SK-N-SH (cell line): ENCODE measurements at regions not wholly inside any gene's neighbourhood (a gene's known extent, or its start where the extent isn't known, plus 50 kb on each side); places are given as distances from the start of the nearest gene placed in this dataset.

Source experiments
- CTCF ChIA-PET: fragments of 300-600, 350-600 bp; formaldehyde crosslinking; extraction: SDS; loops from one replicate; lab custom pipeline; 2021; lab: Yijun Ruan, JAX
- POLR2A ChIA-PET: fragments of 350-600 bp; sonication (Branson Sonifier 250); formaldehyde crosslinking; extraction: SDS; loops from one replicate; lab custom pipeline; 2020; ENCODE audit warnings: antibody characterized with exemption, inconsistent platforms; lab: Yijun Ruan, JAX
- DNase-seq: peaks from one replicate; pipeline ENCODE4 v3.0.0; 2012
- H2AFZ ChIP-seq: fragments of 200-600 bp; sonication (generic); 2 replicates; pipeline ENCODE4 v1.8.1; 2016; ENCODE audit warnings: antibody characterized with exemption, mild to moderate bottlenecking, low read depth
- H3F3A ChIP-seq: fragments of 200-600 bp; sonication (generic); replicated peaks from 2 replicates; pipeline ENCODE3; 2016; ENCODE audit warnings: antibody characterized with exemption, mild to moderate bottlenecking; ENCODE audit not compliant: insufficient read depth
- H3K27ac ChIP-seq, 2 experiments: fragments of 200-500 bp in 1 of 2; fragments of 200-600 bp in 1 of 2; sonication (Bioruptor generic) in 1 of 2; sonication (generic), shearing (Covaris generic) in 1 of 2; 2 replicates each; pipeline versions ENCODE4 v1.5.1 to v1.6.1; 2014 to 2016; ENCODE audit warnings: low read depth in 2 of 2, inconsistent platforms in 1 of 2, low read length in 1 of 2, mild to moderate bottlenecking in 1 of 2, mixed read lengths in 1 of 2
- H3K27me3 ChIP-seq: fragments of 200-600 bp; sonication (generic), shearing (Covaris generic); 2 replicates; pipeline ENCODE4 v1.6.1; 2016; ENCODE audit warnings: mixed run types; ENCODE audit not compliant: insufficient read depth
- H3K36me3 ChIP-seq, 2 experiments: fragments of 200-500 bp in 1 of 2; fragments of 200-600 bp in 1 of 2; sonication (Bioruptor generic) in 1 of 2; sonication (generic) in 1 of 2; replicated peaks in 1 of 2; 2 replicates each; pipeline versions ENCODE3 to v1.5.1; 2014 to 2016; ENCODE audit warnings: low read length in 1 of 2, mild to moderate bottlenecking in 1 of 2; ENCODE audit not compliant: insufficient read depth in 2 of 2, control insufficient read depth in 1 of 2
- H3K4me1 ChIP-seq, 2 experiments: fragments of 200-500 bp in 1 of 2; fragments of 200-600 bp in 1 of 2; sonication (Bioruptor generic) in 1 of 2; sonication (generic), shearing (Covaris generic) in 1 of 2; 2 replicates each; pipeline versions ENCODE4 v1.5.1 to v1.6.1; 2014 to 2016; ENCODE audit warnings: low read depth in 1 of 2, low read length in 1 of 2, mixed run types in 1 of 2; ENCODE audit not compliant: insufficient read depth in 2 of 2, control insufficient read depth in 1 of 2
- H3K4me2 ChIP-seq: fragments of 200-600 bp; sonication (generic), shearing (Covaris generic); 2 replicates; pipeline ENCODE4 v1.6.1; 2017; ENCODE audit warnings: mixed run types
- H3K4me3 ChIP-seq, 2 experiments: fragments of 200-500 bp in 1 of 2; fragments of 200-600 bp in 1 of 2; sonication (Bioruptor generic) in 1 of 2; sonication (generic), shearing (Covaris generic) in 1 of 2; 2 replicates each; pipeline versions ENCODE4 v1.5.1 to v1.8.1; 2014 to 2016; ENCODE audit warnings: low read depth in 2 of 2, inconsistent platforms in 1 of 2, low read length in 1 of 2, mild to moderate bottlenecking in 1 of 2, mixed read lengths in 1 of 2, moderate library complexity in 1 of 2
- H3K79me2 ChIP-seq: fragments of 200-600 bp; sonication (generic); 2 replicates; pipeline ENCODE4 v1.8.1; 2017; ENCODE audit warnings: mild to moderate bottlenecking; ENCODE audit not compliant: insufficient read depth
- H3K9ac ChIP-seq: fragments of 200-600 bp; sonication (generic); 2 replicates; pipeline ENCODE4 v1.6.1; 2017; ENCODE audit warnings: mixed run types
- H3K9me2 ChIP-seq: fragments of 200-600 bp; sonication (generic); 2 replicates; pipeline ENCODE4 v1.6.1; 2017; ENCODE audit warnings: mixed run types
- H3K9me3 ChIP-seq: fragments of 200-600 bp; sonication (generic); 2 replicates; pipeline ENCODE4 v1.6.1; 2017; ENCODE audit warnings: mixed run types, mild to moderate bottlenecking, moderate library complexity
- H4K20me1 ChIP-seq: fragments of 200-600 bp; sonication (generic); 2 replicates; pipeline ENCODE4 v1.6.1; 2017; ENCODE audit warnings: mild to moderate bottlenecking, mixed run types; ENCODE audit not compliant: insufficient read depth
- CHD2 ChIP-seq: fragments of 150-350 bp; IDR thresholded peaks from 2 replicates; pipeline ENCODE4 v1.6.1; 2018; ENCODE audit warnings: low read length; ENCODE audit not compliant: partially characterized antibody
- CTCF ChIP-seq: fragments of 200-600 bp; sonication (generic); IDR thresholded peaks from 2 replicates; pipeline ENCODE4 v1.6.1; 2017; ENCODE audit warnings: antibody characterized with exemption, mild to moderate bottlenecking, moderate library complexity
- EP300 ChIP-seq, 2 experiments: IDR thresholded peaks; 2 replicates each; pipeline versions ENCODE4 v1.4.0 to v1.6.1; 2012; ENCODE audit warnings: borderline replicate concordance in 1 of 2, low read depth in 1 of 2, low read length in 1 of 2
- FOSL2 ChIP-seq: IDR thresholded peaks from 2 replicates; pipeline ENCODE4 v1.4.0; 2012; ENCODE audit warnings: low read depth, mild to moderate bottlenecking, moderate library complexity, borderline replicate concordance
- FOXJ3 ChIP-seq: sonication (generic); formaldehyde crosslinking; IDR thresholded peaks from 2 replicates; pipeline ENCODE4 v1.5.1; 2020; ENCODE audit warnings: mild to moderate bottlenecking, missing genetic modification reagents
- FOXM1 ChIP-seq: IDR thresholded peaks from 2 replicates; pipeline ENCODE4 v1.4.0; 2012; ENCODE audit warnings: low read depth, mild to moderate bottlenecking
- GABPA ChIP-seq: IDR thresholded peaks from 2 replicates; pipeline ENCODE4 v1.4.0; 2012; ENCODE audit warnings: low read depth, mild to moderate bottlenecking
- GATA2 ChIP-seq: sonication (generic); formaldehyde crosslinking; IDR thresholded peaks from 2 replicates; pipeline ENCODE4 v1.5.0; 2020; ENCODE audit warnings: mild to moderate bottlenecking, missing genetic modification reagents
- NFIC ChIP-seq: IDR thresholded peaks from 2 replicates; pipeline ENCODE4 v1.4.0; 2012; ENCODE audit warnings: borderline replicate concordance
- RAD21 ChIP-seq: IDR thresholded peaks from 2 replicates; pipeline ENCODE4 v1.6.1; 2012; ENCODE audit warnings: mild to moderate bottlenecking, low read length
- REST ChIP-seq: IDR thresholded peaks from 2 replicates; pipeline ENCODE4 v1.6.1; 2012; ENCODE audit warnings: mild to moderate bottlenecking, low read depth, low read length, moderate library complexity
- RXRA ChIP-seq: IDR thresholded peaks from 2 replicates; pipeline ENCODE4 v1.4.0; 2012; ENCODE audit warnings: low read depth, mild to moderate bottlenecking, borderline replicate concordance
- TCF12 ChIP-seq: IDR thresholded peaks from 2 replicates; pipeline ENCODE4 v1.4.0; 2012
- TEAD4 ChIP-seq: IDR thresholded peaks from 2 replicates; pipeline ENCODE4 v1.4.0; 2012; ENCODE audit warnings: mild to moderate bottlenecking, borderline replicate concordance; ENCODE audit not compliant: insufficient read depth
- USF2 ChIP-seq: fragments of 150-350 bp; IDR thresholded peaks from 2 replicates; pipeline ENCODE4 v1.6.1; 2017; ENCODE audit warnings: antibody characterized with exemption, low read length, low read depth, borderline replicate concordance
- ZBTB33 ChIP-seq: IDR thresholded peaks from 2 replicates; pipeline ENCODE4 v1.4.0; 2012; ENCODE audit warnings: low read depth, borderline replicate concordance
- WGBS: methylation state at CpG from one replicate; pipeline ENCODE4 v1.1.6; 2017; ENCODE audit warnings: low lambda C conversion rate; 5-methylcytosine and 5-hydroxymethylcytosine counted together

GRCh38 chr22:47293368-47294221, 531.1 kb downstream of the TBC1D22A start (continued):
- TF ChIP-seq REST = no peak

GRCh38 chr22:47292546-47293320, 530.3 kb downstream of the TBC1D22A start:
- Histone ChIP-seq H3K36me3 (no peaks in the 10 kb centered on the region), H3K9me2 (no peaks in the 10 kb centered on the region), H3K4me3 (no peak overlapping the region), H3K4me1 (no peaks in the 10 kb centered on the region), H3F3A (no peaks in the 10 kb centered on the region), H3K79me2 (no peaks in the 10 kb centered on the region), H3K9me3 (no peaks in the 10 kb centered on the region), H3K9ac (no peak overlapping the region), H3K27me3 (no peaks in the 10 kb centered on the region; the same call in 1 of the 2 replicates), H2AFZ (no peak overlapping the region), H4K20me1 (no peaks in the 10 kb centered on the region), H3K27ac (no peak overlapping the region), H3K4me2 (no peak overlapping the region)
- ChIA-PET CTCF (no interaction called here), POLR2A (no interaction called here)
- TF ChIP-seq USF2 = no peak
- TF ChIP-seq RAD21 = no peak
- no peak for TF ChIP-seq FOSL2
- TF ChIP-seq NFIC = no peak
- TF ChIP-seq ZBTB33 = no peak
- TF ChIP-seq CTCF = no peak
- TF ChIP-seq REST = no peak
- no peak for TF ChIP-seq CHD2
- no peak for TF ChIP-seq TCF12
- TF ChIP-seq GABPA = no peak
- TF ChIP-seq TEAD4 = no peak
- no peak for TF ChIP-seq FOXJ3 (CRISPR knock-in tag)
- no peak for TF ChIP-seq GATA2
- TF ChIP-seq EP300 (IDR thresholded peaks at IDR 0.05; ENCODE audit: borderline replicate concordance in 1 of 2, low read depth in 1 of 2, low read length in 1 of 2) = no peak
- no peak for TF ChIP-seq FOXM1
- TF ChIP-seq RXRA = no peak
- DNase-seq = no peak
- WGBS = 33% methylated on average over 8 of the region's 18 CpGs
